Neuronal stem cell (in vitro differentiated cells): ENCODE measurements at regions not wholly inside any gene's neighbourhood (a gene's known extent, or its start where the extent isn't known, plus 50 kb on each side); places are given as distances from the start of the nearest gene placed in this dataset.

ENCODE experiments used
- DNase-seq: peaks from one replicate; pipeline ENCODE4 v3.0.0-alpha.2; 2013; ENCODE audit warnings: low spot score
- H2AFZ ChIP-seq: one replicate; pipeline ENCODE4 v1.6.1; 2013; ENCODE audit warnings: mild to moderate bottlenecking, low read length, inconsistent platforms
- H2AK5ac ChIP-seq: 2 replicates; pipeline ENCODE4 v1.6.1; 2013; ENCODE audit warnings: low read depth, mild to moderate bottlenecking, inconsistent platforms, low read length, moderate library complexity, mixed read lengths
- H2BK120ac ChIP-seq: 2 replicates; pipeline ENCODE4 v1.6.1; 2013; ENCODE audit warnings: low read depth, mild to moderate bottlenecking, inconsistent platforms, low read length, moderate library complexity, mixed read lengths
- H2BK12ac ChIP-seq: one replicate; pipeline ENCODE4 v1.6.1; 2013; ENCODE audit warnings: low read length, inconsistent platforms
- H2BK15ac ChIP-seq: 2 replicates; pipeline ENCODE4 v1.6.1; 2013; ENCODE audit warnings: mild to moderate bottlenecking, low read length, inconsistent platforms, mixed read lengths
- H2BK5ac ChIP-seq: one replicate; pipeline ENCODE4 v1.6.1; 2013; ENCODE audit warnings: inconsistent platforms, mild to moderate bottlenecking, low read length, moderate library complexity
- H3K14ac ChIP-seq: one replicate; pipeline ENCODE4 v1.6.1; 2013; ENCODE audit warnings: low read length, inconsistent platforms
- H3K18ac ChIP-seq: 2 replicates; pipeline ENCODE4 v1.6.1; 2013; ENCODE audit warnings: low read length, inconsistent platforms
- H3K23ac ChIP-seq: 2 replicates; pipeline ENCODE4 v1.6.1; 2013; ENCODE audit warnings: low read depth, mild to moderate bottlenecking, mixed read lengths, low read length, inconsistent platforms; ENCODE audit not compliant: poor library complexity
- H3K27ac ChIP-seq: replicated peaks from 3 replicates; pipeline ENCODE4 v1.5.1; 2013; ENCODE audit warnings: low read length, inconsistent platforms
- H3K27me3 ChIP-seq, 3 experiments: 2 replicates each; pipeline ENCODE4 v1.6.1; 2013; ENCODE audit warnings: low read length in 3 of 3, mild to moderate bottlenecking in 2 of 3, inconsistent platforms in 1 of 3, low read depth in 1 of 3, mixed read lengths in 1 of 3, moderate library complexity in 1 of 3; ENCODE audit not compliant: control insufficient read depth in 3 of 3, insufficient read depth in 3 of 3
- H3K36me3 ChIP-seq, 2 donors: replicated peaks in 1 of 2; 2 replicates each; pipeline ENCODE4 v1.6.1; 2013; ENCODE audit warnings: low read length in 2 of 2; ENCODE audit not compliant: control insufficient read depth in 2 of 2, insufficient read depth in 2 of 2
- H3K4ac ChIP-seq: 2 replicates; pipeline ENCODE4 v1.6.1; 2013; ENCODE audit warnings: inconsistent platforms, mild to moderate bottlenecking, low read length, moderate library complexity
- H3K4me1 ChIP-seq, 2 donors: 1 replicate in 1 of 2; 2 replicates in 1 of 2; pipeline ENCODE4 v1.6.1; 2013; ENCODE audit warnings: low read length in 2 of 2, low read depth in 1 of 2; ENCODE audit not compliant: control insufficient read depth in 2 of 2, insufficient read depth in 1 of 2
- H3K4me2 ChIP-seq: one replicate; pipeline ENCODE4 v1.6.1; 2013; ENCODE audit warnings: mild to moderate bottlenecking, low read length, inconsistent platforms; ENCODE audit not compliant: insufficient read depth, poor library complexity, severe bottlenecking
- H3K4me3 ChIP-seq, 2 donors: 2 replicates each; pipeline ENCODE4 v1.5.1; 2013; ENCODE audit warnings: low read length in 2 of 2, mild to moderate bottlenecking in 2 of 2, inconsistent platforms in 1 of 2, moderate library complexity in 1 of 2
- H3K79me1 ChIP-seq: one replicate; pipeline ENCODE4 v1.6.1; 2013; ENCODE audit warnings: low read depth, mild to moderate bottlenecking, inconsistent platforms, low read length, moderate library complexity
- H3K9ac ChIP-seq: one replicate; pipeline ENCODE4 v1.6.1; 2013; ENCODE audit warnings: mild to moderate bottlenecking, low read depth, low read length, inconsistent platforms; ENCODE audit not compliant: poor library complexity
- H3K9me3 ChIP-seq, 2 donors: replicated peaks in 1 of 2; 2 replicates each; pipeline versions ENCODE3 to v1.6.1; 2013; ENCODE audit warnings: low read length in 2 of 2, mild to moderate bottlenecking in 2 of 2, inconsistent platforms in 1 of 2, low read depth in 1 of 2, mixed read lengths in 1 of 2, moderate library complexity in 1 of 2; ENCODE audit not compliant: control insufficient read depth in 2 of 2, insufficient read depth in 1 of 2
- H4K8ac ChIP-seq: one replicate; pipeline ENCODE4 v1.6.1; 2013; ENCODE audit warnings: low read depth, mild to moderate bottlenecking, inconsistent platforms, low read length, moderate library complexity
- H4K91ac ChIP-seq: one replicate; pipeline ENCODE4 v1.6.1; 2013; ENCODE audit warnings: low read length, low read depth, mild to moderate bottlenecking, inconsistent platforms; ENCODE audit not compliant: poor library complexity
- WGBS, 2 donors: extraction: QIAGEN DNeasy Blood & Tissue Kit; methylation state at CpG; one replicate each; pipeline ENCODE4 v1.1.7; 2013; ENCODE audit warnings: missing lambda C conversion rate in 2 of 2, mixed read lengths in 1 of 2; ENCODE audit not compliant: insufficient read length in 2 of 2, insufficient replicate concordance in 1 of 2; ENCODE audit errors: extremely low coverage in 2 of 2; 5-methylcytosine and 5-hydroxymethylcytosine counted together

GRCh38 chr3:1830851-1831250 is 267.8 kb upstream of the CNTN4 start:
- Histone ChIP-seq H4K91ac (no peak overlapping the region), H3K14ac (no peak overlapping the region)

GRCh38 chr3:1832395-1832794 is 266.3 kb upstream of the CNTN4 start:
- no CpG with 5 or more reads among the region's 3 CpGs for WGBS, 2 donors
- H3K14ac ChIP-seq: no peak overlapping the region

More at GRCh38 chr3:1830851-1831250, 267.8 kb upstream of the CNTN4 start:
- H3K27me3 ChIP-seq: no peaks in the 10 kb centered on the region
- no peak overlapping the region for H3K23ac ChIP-seq
- DNase-seq: no peak
- no peak overlapping the region for H2BK120ac ChIP-seq
- no peak overlapping the region for H3K4me2 ChIP-seq
- H3K27ac ChIP-seq: no peak overlapping the region
- H2AFZ ChIP-seq: no peak overlapping the region
- H3K9ac ChIP-seq: no peak overlapping the region
- no peak overlapping the region for H4K8ac ChIP-seq
- no CpG with 5 or more reads among the region's 3 CpGs for WGBS, 2 donors
- H2BK5ac ChIP-seq: no peak overlapping the region
- no peaks in the 10 kb centered on the region for H3K36me3 ChIP-seq
- no peaks in the 10 kb centered on the region for H3K4me1 ChIP-seq
- no peaks in the 10 kb centered on the region for H3K9me3 ChIP-seq
- H2AK5ac ChIP-seq: no peak overlapping the region
- no peaks in the 10 kb centered on the region for H3K79me1 ChIP-seq
- no peak overlapping the region for H3K4me3 ChIP-seq
- H2BK12ac ChIP-seq: no peak overlapping the region
- no peak overlapping the region for H3K4ac ChIP-seq
- H2BK15ac ChIP-seq: no peak overlapping the region
- H3K18ac ChIP-seq: no peak overlapping the region

GRCh38 chr3:1843111-1843510 is 255.6 kb upstream of the CNTN4 start:
- Histone ChIP-seq H2BK120ac (no peak overlapping the region), H3K4me2 (no peak overlapping the region), H3K4me3 (no peak overlapping the region), H3K27ac (no peak overlapping the region), H3K18ac (no peak overlapping the region), H3K4ac (no peak overlapping the region), H3K9ac (no peak overlapping the region), H2BK12ac (no peak overlapping the region), H2AFZ (no peak overlapping the region), H3K4me1 (no peaks in the 10 kb centered on the region), H3K27me3 (no peaks in the 10 kb centered on the region), H2BK5ac (no peak overlapping the region), H3K9me3 (no peaks in the 10 kb centered on the region), H3K23ac (no peak overlapping the region), H3K36me3 (no peaks in the 10 kb centered on the region), H2BK15ac (no peak overlapping the region), H4K8ac (no peak overlapping the region), H2AK5ac (no peak overlapping the region), H4K91ac (no peak overlapping the region), H3K79me1 (no peaks in the 10 kb centered on the region), H3K14ac (no peak overlapping the region)
- DNase-seq: no peak
- no CpG with 5 or more reads among the region's 6 CpGs for WGBS, 2 donors

More at GRCh38 chr3:1832395-1832794, 266.3 kb upstream of the CNTN4 start:
- H3K4me2 ChIP-seq: no peak overlapping the region
- no peak overlapping the region for H3K18ac ChIP-seq
- H3K27me3 ChIP-seq: no peaks in the 10 kb centered on the region
- no peak overlapping the region for H2BK120ac ChIP-seq
- no peak overlapping the region for H2BK5ac ChIP-seq
- no peak overlapping the region for H3K4me3 ChIP-seq
- H2BK15ac ChIP-seq: no peak overlapping the region
- H2AFZ ChIP-seq: no peak overlapping the region
- no peak overlapping the region for H4K8ac ChIP-seq
- H4K91ac ChIP-seq: no peak overlapping the region
- no peak overlapping the region for H3K4ac ChIP-seq
- H2BK12ac ChIP-seq: no peak overlapping the region
- no peaks in the 10 kb centered on the region for H3K36me3 ChIP-seq
- H2AK5ac ChIP-seq: no peak overlapping the region
- no peaks in the 10 kb centered on the region for H3K9me3 ChIP-seq
- no peak overlapping the region for H3K9ac ChIP-seq
- no peak for DNase-seq
- H3K4me1 ChIP-seq: no peaks in the 10 kb centered on the region
- H3K23ac ChIP-seq: no peak overlapping the region
- H3K79me1 ChIP-seq: no peaks in the 10 kb centered on the region
- H3K27ac ChIP-seq: no peak overlapping the region

DNA sequence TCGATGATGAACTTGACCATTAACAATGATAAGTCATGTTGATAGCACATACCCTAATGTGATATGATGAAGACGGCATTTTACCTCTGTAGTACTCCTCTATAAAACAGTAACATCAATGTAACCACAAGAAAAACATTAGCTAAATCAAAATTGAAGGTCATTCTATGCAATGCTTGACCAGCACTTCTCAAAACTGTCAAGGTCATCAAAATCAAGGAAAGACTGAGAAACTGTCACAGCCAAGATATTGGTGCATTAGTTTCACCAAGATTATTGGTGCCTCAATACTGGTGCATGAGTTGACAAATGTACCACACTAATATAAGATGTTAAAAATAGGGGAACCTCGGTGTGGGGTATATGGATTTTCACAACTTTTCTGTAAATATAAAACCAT is 251.1 kb upstream of the CNTN4 start:
- H2BK120ac ChIP-seq: no peak overlapping the region
- no peak overlapping the region for H2BK5ac ChIP-seq
- H3K23ac ChIP-seq: no peak overlapping the region
- no peak overlapping the region for H2BK15ac ChIP-seq
- H3K4me2 ChIP-seq: no peak overlapping the region
- no CpG with 5 or more reads among the region's 3 CpGs for WGBS, 2 donors
- no peak overlapping the region for H2AFZ ChIP-seq
- no peaks in the 10 kb centered on the region for H3K79me1 ChIP-seq
- H3K27me3 ChIP-seq: no peaks in the 10 kb centered on the region
- no peaks in the 10 kb centered on the region for H3K9me3 ChIP-seq
- H3K14ac ChIP-seq: no peak overlapping the region
- no peak overlapping the region for H3K4ac ChIP-seq
- no peaks in the 10 kb centered on the region for H3K36me3 ChIP-seq
- H3K4me3 ChIP-seq: no peak overlapping the region
- no peak overlapping the region for H3K27ac ChIP-seq
- no peak overlapping the region for H4K8ac ChIP-seq
- H3K18ac ChIP-seq: no peak overlapping the region
- DNase-seq: no peak
- H2AK5ac ChIP-seq: no peak overlapping the region
- no peak overlapping the region for H2BK12ac ChIP-seq
- H4K91ac ChIP-seq: no peak overlapping the region
- no peaks in the 10 kb centered on the region for H3K4me1 ChIP-seq
- no peak overlapping the region for H3K9ac ChIP-seq
